ENCODE measurements at regions not wholly inside any gene's neighbourhood (a gene's known extent, or its start where the extent isn't known, plus 50 kb on each side); places are given as distances from the start of the nearest gene placed in this dataset.

DNA sequence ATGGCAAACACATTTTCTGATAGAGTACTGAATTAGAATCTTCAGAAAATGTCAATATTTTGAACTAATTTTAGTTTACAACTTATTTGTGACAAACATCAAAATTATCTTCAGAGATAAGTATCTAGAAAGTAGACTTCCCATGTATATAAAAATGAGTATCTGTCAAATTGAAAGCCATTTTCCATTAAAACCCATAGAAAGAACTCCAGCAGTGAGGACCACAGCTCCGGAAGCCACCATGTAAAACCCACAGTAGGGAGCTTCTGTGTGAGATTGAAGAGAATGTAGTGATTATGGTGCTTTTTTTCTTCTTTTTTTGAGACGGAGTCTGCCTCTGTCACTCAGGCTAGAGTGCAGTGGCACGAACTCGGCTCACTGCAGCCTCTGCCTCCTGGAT is 687.0 kb downstream of the TYW1 start:
- Histone ChIP-seq H3K4me1 (no peaks in the 10 kb centered on the region), H3K4me3 (no peak overlapping the region), H3K27ac (no peak overlapping the region), H3K27me3 (no peaks in the 10 kb centered on the region), H3K9me3 (no peaks in the 10 kb centered on the region), H3K36me3 (no peaks in the 10 kb centered on the region)
- TF ChIP-seq POLR2AphosphoS5 (IDR thresholded peaks at IDR 0.05): no peak
- TF ChIP-seq EP300 (IDR thresholded peaks at IDR 0.05): no peak
- no peak for TF ChIP-seq POLR2A (IDR thresholded peaks at IDR 0.05)
- no peak for TF ChIP-seq CTCF (IDR thresholded peaks at IDR 0.05)
- ATAC-seq (ENCODE audit: low FRiP score in 2 of 2): no peak
- no peak for DNase-seq
- WGBS, 2 donors: 88 to 94% methylated on average over 4 of the region's 4 CpGs

DNA sequence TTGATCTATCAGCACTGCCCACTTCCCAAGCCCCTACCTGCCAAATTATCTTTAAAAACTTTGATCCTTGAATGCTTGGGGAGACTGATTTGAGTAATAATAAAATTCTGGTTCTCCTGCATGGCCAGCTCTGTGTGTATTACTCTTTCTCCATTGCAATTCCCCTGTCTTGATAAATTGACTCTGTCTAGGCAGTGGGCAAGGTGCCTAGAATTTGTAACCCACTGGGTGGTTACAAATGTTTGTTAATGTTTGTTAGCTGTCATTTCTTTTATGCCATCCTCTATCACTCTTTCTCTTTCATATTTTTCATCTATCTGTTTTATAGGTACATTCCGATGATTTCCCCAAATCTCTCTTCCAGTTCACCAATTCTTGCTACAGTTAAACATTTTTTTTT is 694.1 kb downstream of the TYW1 start:
- ATAC-seq (ENCODE audit: low FRiP score in 2 of 2) (no peak), DNase-seq (no peak)
- H3K4me3 ChIP-seq: no peak overlapping the region
- no peaks in the 10 kb centered on the region for H3K27me3 ChIP-seq
- WGBS, 2 donors: 84 to 97% methylated on average over 1 of the region's 1 CpG
- H3K27ac ChIP-seq: no peak overlapping the region
- no peaks in the 10 kb centered on the region for H3K36me3 ChIP-seq
- H3K9me3 ChIP-seq: no peaks in the 10 kb centered on the region
- H3K4me1 ChIP-seq: peaks cover 0 to 5% (median 0%) of the 10 kb centered on the region in 4 donors
- no peak for TF ChIP-seq EP300 (IDR thresholded peaks at IDR 0.05)
- no peak for TF ChIP-seq POLR2A (IDR thresholded peaks at IDR 0.05)
- TF ChIP-seq CTCF (IDR thresholded peaks at IDR 0.05): no peak
- no peak for TF ChIP-seq POLR2AphosphoS5 (IDR thresholded peaks at IDR 0.05)

GRCh38 chr7:67692425-67692824 is 695.8 kb downstream of the TYW1 start:
- peaks cover 0 to 5% (median 0%) of the 10 kb centered on the region in 4 donors for H3K4me1 ChIP-seq
- TF ChIP-seq POLR2A (IDR thresholded peaks at IDR 0.05): no peak
- H3K9me3 ChIP-seq: no peaks in the 10 kb centered on the region
- no peaks in the 10 kb centered on the region for H3K27me3 ChIP-seq
- H3K27ac ChIP-seq: no peak overlapping the region
- no peak overlapping the region for H3K4me3 ChIP-seq
- ATAC-seq (ENCODE audit: low FRiP score in 2 of 2): no peak
- 39 to 43% methylated on average over 4 of the region's 4 CpGs for WGBS, 2 donors
- no peaks in the 10 kb centered on the region for H3K36me3 ChIP-seq
- no peak for DNase-seq

GRCh38 chr7:67696124-67696523 is 699.5 kb downstream of the TYW1 start:
- DNase-seq (no peak), ATAC-seq (ENCODE audit: low FRiP score in 2 of 2) (no peak)
- no peaks in the 10 kb centered on the region for H3K9me3 ChIP-seq
- H3K36me3 ChIP-seq: no peaks in the 10 kb centered on the region
- 85 to 93% methylated on average over 5 of the region's 5 CpGs for WGBS, 2 donors
- TF ChIP-seq POLR2A (IDR thresholded peaks at IDR 0.05) (no peak), POLR2AphosphoS5 (IDR thresholded peaks at IDR 0.05) (no peak), CTCF (IDR thresholded peaks at IDR 0.05) (no peak), EP300 (IDR thresholded peaks at IDR 0.05) (no peak)
- peaks cover 0 to 5% (median 0%) of the 10 kb centered on the region in 4 donors for H3K4me1 ChIP-seq
- no peaks in the 10 kb centered on the region for H3K27me3 ChIP-seq
- H3K4me3 ChIP-seq: no peak overlapping the region
- no peak overlapping the region for H3K27ac ChIP-seq

DNA sequence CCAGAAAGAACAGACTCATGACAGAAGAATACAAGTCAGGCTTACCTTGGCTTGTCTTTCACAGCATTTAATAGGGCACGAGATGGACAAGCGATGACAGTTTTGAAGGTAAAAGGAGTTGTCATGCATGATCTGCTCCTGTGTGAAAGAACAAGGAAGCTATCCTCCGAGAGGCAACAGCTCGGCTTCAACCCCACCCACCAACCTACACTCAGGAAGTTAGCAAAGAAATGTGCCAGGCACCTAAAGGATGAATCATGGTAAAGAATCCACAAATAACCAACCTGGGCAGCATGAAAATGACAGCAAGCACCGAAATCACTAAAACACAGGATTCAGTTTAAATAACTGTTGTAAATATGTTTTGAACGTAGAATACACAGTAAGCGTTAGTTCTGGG is 700.2 kb downstream of the TYW1 start:
- ATAC-seq (ENCODE audit: low FRiP score in 2 of 2): no peak
- Histone ChIP-seq H3K4me3 (no peak overlapping the region), H3K36me3 (no peaks in the 10 kb centered on the region), H3K27ac (no peak overlapping the region), H3K27me3 (no peaks in the 10 kb centered on the region), H3K4me1 (peaks cover 0 to 5% (median 0%) of the 10 kb centered on the region in 4 donors), H3K9me3 (no peaks in the 10 kb centered on the region)
- no peak for DNase-seq
- TF ChIP-seq POLR2A (IDR thresholded peaks at IDR 0.05): no peak
- TF ChIP-seq CTCF (IDR thresholded peaks at IDR 0.05): no peak
- TF ChIP-seq POLR2AphosphoS5 (IDR thresholded peaks at IDR 0.05): no peak
- TF ChIP-seq EP300 (IDR thresholded peaks at IDR 0.05): no peak
- 74 to 77% methylated on average over 7 of the region's 7 CpGs for WGBS, 2 donors
